ENCODE measurements at regions not wholly inside any gene's neighbourhood (a gene's known extent, or its start where the extent isn't known, plus 50 kb on each side); places are given as distances from the start of the nearest gene placed in this dataset.

- H3K9ac ChIP-seq: no peak overlapping the region
- no peak for DNase-seq (ENCODE audit: low spot score)
- H3K79me2 ChIP-seq (ENCODE audit: low read depth): no peaks in the 10 kb centered on the region
- no peak overlapping the region for H3K4me2 ChIP-seq
- H3K36me3 ChIP-seq: no peaks in the 10 kb centered on the region
- no peaks in the 10 kb centered on the region for H3F3A ChIP-seq (ENCODE audit: low read depth)
- no peak overlapping the region for H3K27ac ChIP-seq
- H3K4me1 ChIP-seq: no peaks in the 10 kb centered on the region
- H3K9me3 Mint-ChIP-seq: peaks cover 3% of the 10 kb centered on the region
- H3K27ac Mint-ChIP-seq: no peak overlapping the region
- H3K4me3 ChIP-seq: no peak overlapping the region
- H3K9me3 ChIP-seq (ENCODE audit: low read depth): no peaks in the 10 kb centered on the region
- no peak overlapping the region for H3K4me3 Mint-ChIP-seq
- H3K4me1 Mint-ChIP-seq: peaks cover 4% of the 10 kb centered on the region
- TF ChIP-seq CTCF (IDR thresholded peaks at IDR 0.05) (no peak), EZH2phosphoT487 (IDR thresholded peaks at IDR 0.05) (no peak), EZH2 (IDR thresholded peaks at IDR 0.05) (no peak)
- no peaks in the 10 kb centered on the region for H4K20me1 ChIP-seq (ENCODE audit: low read depth)
- no peak overlapping the region for H2AFZ ChIP-seq (replicated peaks)
- no peaks in the 10 kb centered on the region for H3K27me3 ChIP-seq
- H3K36me3 Mint-ChIP-seq: no peaks in the 10 kb centered on the region
- H3K27me3 Mint-ChIP-seq (ENCODE audit: insufficient read depth, low read depth): no peaks in the 10 kb centered on the region
Measured at GRCh38 chr15:89007989-89008388, 80.3 kb upstream of the ABHD2 start.

GRCh38 chr15:89009080-89009479, 79.2 kb upstream of the ABHD2 start:
- H3F3A ChIP-seq (ENCODE audit: low read depth): no peaks in the 10 kb centered on the region
- H3K36me3 ChIP-seq: no peaks in the 10 kb centered on the region
- H2AFZ ChIP-seq (replicated peaks): no peak overlapping the region
- no peaks in the 10 kb centered on the region for H3K79me2 ChIP-seq (ENCODE audit: low read depth)
- H3K4me3 ChIP-seq: no peak overlapping the region
- no peak overlapping the region for H3K4me2 ChIP-seq
- H3K27ac ChIP-seq: no peak overlapping the region
- TF ChIP-seq CTCF (IDR thresholded peaks at IDR 0.05) (no peak), EZH2phosphoT487 (IDR thresholded peaks at IDR 0.05) (no peak), EZH2 (IDR thresholded peaks at IDR 0.05) (no peak)
- Mint-ChIP-seq H3K4me3 (no peak overlapping the region), H3K27me3 (ENCODE audit: insufficient read depth, low read depth) (no peaks in the 10 kb centered on the region), H3K36me3 (no peaks in the 10 kb centered on the region), H3K4me1 (no peaks in the 10 kb centered on the region), H3K9me3 (peaks cover 5% of the 10 kb centered on the region), H3K27ac (no peak overlapping the region)
- H3K4me1 ChIP-seq: no peaks in the 10 kb centered on the region
- no peak for DNase-seq (ENCODE audit: low spot score)
- H3K27me3 ChIP-seq: no peaks in the 10 kb centered on the region
- H4K20me1 ChIP-seq (ENCODE audit: low read depth): no peaks in the 10 kb centered on the region
- no peaks in the 10 kb centered on the region for H3K9me3 ChIP-seq (ENCODE audit: low read depth)
- H3K9ac ChIP-seq: no peak overlapping the region

GRCh38 chr15:89015412-89016097, 72.7 kb upstream of the ABHD2 start:
- Histone ChIP-seq H4K20me1 (ENCODE audit: low read depth) (no peaks in the 10 kb centered on the region), H3K9me3 (ENCODE audit: low read depth) (no peaks in the 10 kb centered on the region), H3F3A (ENCODE audit: low read depth) (no peaks in the 10 kb centered on the region), H3K4me3 (no peak overlapping the region), H3K27me3 (peaks cover 15% of the 10 kb centered on the region), H3K79me2 (ENCODE audit: low read depth) (no peaks in the 10 kb centered on the region), H3K36me3 (no peaks in the 10 kb centered on the region), H3K9ac (no peak overlapping the region), H2AFZ (replicated peaks) (no peak overlapping the region), H3K4me2 (no peak overlapping the region), H3K27ac (no peak overlapping the region), H3K4me1 (no peaks in the 10 kb centered on the region)
- Mint-ChIP-seq H3K36me3 (no peaks in the 10 kb centered on the region), H3K9me3 (peaks cover 8% of the 10 kb centered on the region), H3K27me3 (ENCODE audit: insufficient read depth, low read depth) (peaks cover 14% of the 10 kb centered on the region), H3K4me1 (peaks cover 16% of the 10 kb centered on the region), H3K4me3 (peak overlapping the region; percentile 30), H3K27ac (no peak overlapping the region)
- no peak for DNase-seq (ENCODE audit: low spot score)
- TF ChIP-seq EZH2 (IDR thresholded peaks at IDR 0.05): no peak
- TF ChIP-seq CTCF (IDR thresholded peaks at IDR 0.05): no peak
